ENCODE measurements at regions not wholly inside any gene's neighbourhood (a gene's known extent, or its start where the extent isn't known, plus 50 kb on each side); places are given as distances from the start of the nearest gene placed in this dataset.

- Histone ChIP-seq H3K36me3 (ENCODE audit: insufficient read depth, low read length) (no peaks in the 10 kb centered on the region), H3K4me1 (ENCODE audit: insufficient read depth, low read length) (peaks cover 6% of the 10 kb centered on the region), H3K4me3 (ENCODE audit: insufficient read depth, low read depth, low read length) (no peak overlapping the region), H3K9ac (ENCODE audit: low read length) (no peak overlapping the region), H3K79me2 (ENCODE audit: insufficient read depth, low read length) (no peaks in the 10 kb centered on the region), H3K4me2 (ENCODE audit: low read length) (no peak overlapping the region), H4K20me1 (ENCODE audit: insufficient read depth, low read length) (no peaks in the 10 kb centered on the region), H2AFZ (ENCODE audit: low read depth, low read length) (no peak overlapping the region), H3K27ac (ENCODE audit: low read depth, low read length) (no peak overlapping the region), H3K9me3 (ENCODE audit: insufficient read depth, low read depth, low read length) (no peaks in the 10 kb centered on the region), H3K27me3 (ENCODE audit: insufficient read depth, low read length) (no peaks in the 10 kb centered on the region)
- FAIRE-seq (no peak), DNase-seq (ENCODE audit: low read depth) (peak; percentile 30)
- H3K27me3 Mint-ChIP-seq (ENCODE audit: low read depth, unreplicated experiment), result no peaks in the 10 kb centered on the region
- no peak overlapping the region for H3K4me3 Mint-ChIP-seq (ENCODE audit: unreplicated experiment)
- H3K4me1 Mint-ChIP-seq (ENCODE audit: low read depth, unreplicated experiment), result peaks cover 8% of the 10 kb centered on the region
- no peaks in the 10 kb centered on the region for H3K9me3 Mint-ChIP-seq (ENCODE audit: unreplicated experiment)
- no peaks in the 10 kb centered on the region for H3K36me3 Mint-ChIP-seq (ENCODE audit: low read depth, unreplicated experiment)
- H3K27ac Mint-ChIP-seq (ENCODE audit: unreplicated experiment), result no peak overlapping the region
- TF ChIP-seq CTCF (IDR thresholded peaks at IDR 0.05; ENCODE audit: insufficient read depth, low read depth, low read length), result no peak
- TF ChIP-seq EZH2 (IDR thresholded peaks at IDR 0.05; ENCODE audit: insufficient read depth, low read length), result no peak
These were observed 921.0 kb downstream of the KCNA4 start for GRCh38 chr11:29095821-29096220.

- H3K4me1 ChIP-seq (ENCODE audit: insufficient read depth, low read length), result peaks cover 6% of the 10 kb centered on the region
- no peak overlapping the region for H3K9ac ChIP-seq (ENCODE audit: low read length)
- Mint-ChIP-seq H3K27me3 (ENCODE audit: low read depth, unreplicated experiment) (no peaks in the 10 kb centered on the region), H3K27ac (ENCODE audit: unreplicated experiment) (no peak overlapping the region), H3K36me3 (ENCODE audit: low read depth, unreplicated experiment) (no peaks in the 10 kb centered on the region), H3K4me1 (ENCODE audit: low read depth, unreplicated experiment) (peaks cover 8% of the 10 kb centered on the region), H3K9me3 (ENCODE audit: unreplicated experiment) (no peaks in the 10 kb centered on the region), H3K4me3 (ENCODE audit: unreplicated experiment) (no peak overlapping the region)
- no peak for TF ChIP-seq CTCF (IDR thresholded peaks at IDR 0.05; ENCODE audit: insufficient read depth, low read depth, low read length)
- TF ChIP-seq EZH2 (IDR thresholded peaks at IDR 0.05; ENCODE audit: insufficient read depth, low read length), result no peak
- H3K4me2 ChIP-seq (ENCODE audit: low read length), result no peak overlapping the region
- FAIRE-seq (peak; percentile 49), DNase-seq (ENCODE audit: low read depth) (peak; percentile 78)
- peak overlapping the region; percentile 34 for H3K27ac ChIP-seq (ENCODE audit: low read depth, low read length)
- H3K79me2 ChIP-seq (ENCODE audit: insufficient read depth, low read length), result no peaks in the 10 kb centered on the region
- H3K9me3 ChIP-seq (ENCODE audit: insufficient read depth, low read depth, low read length), result no peaks in the 10 kb centered on the region
- no peaks in the 10 kb centered on the region for H3K36me3 ChIP-seq (ENCODE audit: insufficient read depth, low read length)
- no peaks in the 10 kb centered on the region for H4K20me1 ChIP-seq (ENCODE audit: insufficient read depth, low read length)
- no peak overlapping the region for H3K4me3 ChIP-seq (ENCODE audit: insufficient read depth, low read depth, low read length)
- no peak overlapping the region for H2AFZ ChIP-seq (ENCODE audit: low read depth, low read length)
- no peaks in the 10 kb centered on the region for H3K27me3 ChIP-seq (ENCODE audit: insufficient read depth, low read length)
These were observed 923.3 kb downstream of the KCNA4 start for GRCh38 chr11:29093416-29094120.

GRCh38 chr11:29087200-29087812 is 929.5 kb downstream of the KCNA4 start:
- no peaks in the 10 kb centered on the region for H3K9me3 Mint-ChIP-seq (ENCODE audit: unreplicated experiment)
- no peak overlapping the region for H3K27ac ChIP-seq (ENCODE audit: low read depth, low read length)
- no peak overlapping the region for H3K27ac Mint-ChIP-seq (ENCODE audit: unreplicated experiment)
- FAIRE-seq (no peak), DNase-seq (ENCODE audit: low read depth) (no peak)
- H3K79me2 ChIP-seq (ENCODE audit: insufficient read depth, low read length), result no peaks in the 10 kb centered on the region
- no peak overlapping the region for H3K9ac ChIP-seq (ENCODE audit: low read length)
- H3K36me3 Mint-ChIP-seq (ENCODE audit: low read depth, unreplicated experiment), result no peaks in the 10 kb centered on the region
- no peaks in the 10 kb centered on the region for H3K4me1 ChIP-seq (ENCODE audit: insufficient read depth, low read length)
- TF ChIP-seq CTCF (IDR thresholded peaks at IDR 0.05; ENCODE audit: insufficient read depth, low read depth, low read length), result no peak
- TF ChIP-seq EZH2 (IDR thresholded peaks at IDR 0.05; ENCODE audit: insufficient read depth, low read length), result no peak
- no peaks in the 10 kb centered on the region for H4K20me1 ChIP-seq (ENCODE audit: insufficient read depth, low read length)
- no peaks in the 10 kb centered on the region for H3K4me1 Mint-ChIP-seq (ENCODE audit: low read depth, unreplicated experiment)
- no peak overlapping the region for H3K4me3 Mint-ChIP-seq (ENCODE audit: unreplicated experiment)
- H3K9me3 ChIP-seq (ENCODE audit: insufficient read depth, low read depth, low read length), result no peaks in the 10 kb centered on the region
- H3K4me2 ChIP-seq (ENCODE audit: low read length), result no peak overlapping the region
- no peak overlapping the region for H3K4me3 ChIP-seq (ENCODE audit: insufficient read depth, low read depth, low read length)
- no peaks in the 10 kb centered on the region for H3K27me3 Mint-ChIP-seq (ENCODE audit: low read depth, unreplicated experiment)
- no peaks in the 10 kb centered on the region for H3K36me3 ChIP-seq (ENCODE audit: insufficient read depth, low read length)
- H2AFZ ChIP-seq (ENCODE audit: low read depth, low read length), result no peak overlapping the region
- no peaks in the 10 kb centered on the region for H3K27me3 ChIP-seq (ENCODE audit: insufficient read depth, low read length)
